K562 (cell line): ENCODE measurements at regions not wholly inside any gene's neighbourhood (a gene's known extent, or its start where the extent isn't known, plus 50 kb on each side); places are given as distances from the start of the nearest gene placed in this dataset.

ENCODE experiments used
- ATAC-seq: fragments of 200-7000 bp; cut with Tn5 transposase; 3 replicates; pipeline ENCODE4 v1.9.1; 2020; ENCODE audit warnings: moderate library complexity
- BruUV-seq: library from RNA; stranded (reverse); fragments of 400-500 nt; replicated peaks from 2 replicates; lab custom pipeline; 2021; lab: Mats Ljungman, UMichigan
- CTCF ChIA-PET: fragments of 300-600 bp; formaldehyde crosslinking; extraction: SDS; loops from one replicate; lab custom pipeline; 2021; ENCODE audit warnings: low intra/inter-chr PET ratio; lab: Yijun Ruan, JAX
- POLR2A ChIA-PET: fragments of 300-600, 350-650 bp; sonication (Branson Sonifier 250); formaldehyde crosslinking; extraction: SDS; loops from one replicate; lab custom pipeline; 2021; ENCODE audit warnings: antibody characterized with exemption, inconsistent platforms; lab: Yijun Ruan, JAX
- DNase-seq, 4 experiments: peaks; one replicate each; pipeline versions ENCODE4 v3.0.0 to v3.0.0-alpha.2; 2011 to 2018; ENCODE audit warnings: low spot score in 3 of 4, mixed read lengths in 3 of 4; ENCODE audit errors: extremely low read depth in 1 of 4
- FAIRE-seq: peaks from 2 replicates; lab custom pipeline; 2011; peaks lifted over from hg19 to GRCh38; lab: Jason Lieb, UNC
- H2AFZ ChIP-seq: 2 replicates; pipeline ENCODE4 v1.6.0; 2011; ENCODE audit warnings: low read depth, low read length, control low read depth, inconsistent platforms
- H3K27ac ChIP-seq: fragments of 200-600 bp; 3 replicates; pipeline ENCODE4 v1.8.0; 2011; ENCODE audit warnings: low read depth, mild to moderate bottlenecking, control low read depth, inconsistent platforms, low read length, moderate library complexity, mixed read lengths; ENCODE audit errors: extremely low read depth
- H3K27me3 ChIP-seq, 2 experiments: fragments of 300-600 bp in 1 of 2; 2 replicates in 1 of 2; 3 replicates in 1 of 2; pipeline versions ENCODE4 v1.6.0 to v1.8.0; 2011; ENCODE audit warnings: inconsistent platforms in 2 of 2, low read length in 2 of 2, mild to moderate bottlenecking in 1 of 2, mixed read lengths in 1 of 2, moderate library complexity in 1 of 2; ENCODE audit not compliant: control insufficient read depth in 2 of 2, insufficient read depth in 2 of 2
- H3K36me3 ChIP-seq: fragments of 300-600 bp; 3 replicates; pipeline ENCODE4 v1.8.0; 2011; ENCODE audit warnings: mild to moderate bottlenecking, low read length, inconsistent platforms; ENCODE audit not compliant: control insufficient read depth, insufficient read depth
- H3K4me1 ChIP-seq, 2 experiments: fragments of 200-600 bp in 1 of 2; replicated peaks in 1 of 2; 2 replicates in 1 of 2; 3 replicates in 1 of 2; pipeline versions ENCODE4 v1.5.1 to v1.8.0; 2011; ENCODE audit warnings: inconsistent platforms in 2 of 2, low read length in 2 of 2, mild to moderate bottlenecking in 1 of 2, mixed read lengths in 1 of 2, moderate library complexity in 1 of 2; ENCODE audit not compliant: control insufficient read depth in 2 of 2, insufficient read depth in 2 of 2
- H3K4me2 ChIP-seq: 2 replicates; pipeline ENCODE4 v1.6.1; 2011; ENCODE audit warnings: low read length, control low read depth, inconsistent platforms, mixed read lengths; ENCODE audit not compliant: insufficient read depth
- H3K4me3 ChIP-seq: fragments of 200-600 bp; sonication (generic), shearing (Covaris generic); 2 replicates; pipeline ENCODE4 v1.5.1; 2016; ENCODE audit warnings: control low read depth, inconsistent platforms
- H3K79me2 ChIP-seq: fragments of 200-600 bp; 3 replicates; pipeline ENCODE4 v1.8.0; 2011; ENCODE audit warnings: low read length, inconsistent platforms; ENCODE audit not compliant: control insufficient read depth, insufficient read depth
- H3K9ac ChIP-seq, 2 experiments: 2 replicates each; pipeline versions ENCODE4 v1.6.0 to v1.6.1; 2011; ENCODE audit warnings: low read depth in 2 of 2, low read length in 2 of 2, control low read depth in 1 of 2, inconsistent platforms in 1 of 2, mild to moderate bottlenecking in 1 of 2, mixed read lengths in 1 of 2; ENCODE audit not compliant: insufficient read depth in 1 of 2
- H3K9me1 ChIP-seq: one replicate; pipeline ENCODE4 v1.6.0; 2011; ENCODE audit warnings: inconsistent platforms, mild to moderate bottlenecking, low read length, moderate library complexity; ENCODE audit not compliant: control insufficient read depth, insufficient read depth
- H3K9me3 ChIP-seq: replicated peaks from 2 replicates; pipeline ENCODE4 v1.5.1; 2011; ENCODE audit warnings: low read depth, low read length, inconsistent platforms; ENCODE audit not compliant: control insufficient read depth, insufficient read depth
- H4K20me1 ChIP-seq: replicated peaks from 2 replicates; pipeline ENCODE4 v1.6.1; 2011; ENCODE audit warnings: low read length, inconsistent platforms, mixed read lengths; ENCODE audit not compliant: control insufficient read depth, insufficient read depth
- BCOR ChIP-seq: fragments of 450-650 bp; IDR thresholded peaks from 2 replicates; pipeline ENCODE4 v1.6.1; 2016
- BRD4 ChIP-seq: fragments of 200-600 bp; sonication (generic); IDR thresholded peaks from 2 replicates; pipeline ENCODE4 v1.6.1; 2017; ENCODE audit warnings: inconsistent platforms
- ELF4 ChIP-seq: fragments of 450-650 bp; formaldehyde crosslinking; IDR thresholded peaks from 2 replicates; pipeline ENCODE4 v1.4.0; 2022; ENCODE audit warnings: missing genetic modification characterization
- GABPA ChIP-seq: fragments of 200-800 bp; sonication (Bioruptor generic); conservative IDR thresholded peaks from 2 replicates; pipeline ENCODE4 v1.6.1; 2016; ENCODE audit warnings: low read depth, missing genetic modification characterization, missing compliant biosample characterization
- HDAC2 ChIP-seq: fragments of 450-650 bp; IDR thresholded peaks from 2 replicates; pipeline ENCODE4 v1.6.1; 2016; ENCODE audit warnings: mild to moderate bottlenecking
- MTA2 ChIP-seq: fragments of 450-650 bp; IDR thresholded peaks from 2 replicates; pipeline ENCODE4 v1.6.1; 2016; ENCODE audit warnings: low read depth
- NFRKB ChIP-seq: fragments of 450-650 bp; IDR thresholded peaks from 2 replicates; pipeline ENCODE4 v1.6.1; 2016; ENCODE audit warnings: low read depth
- POLR2A ChIP-seq: fragments of 450-650 bp; conservative IDR thresholded peaks from 2 replicates; pipeline ENCODE4 v1.6.1; 2016
- RAD51 ChIP-seq: fragments of 450-650 bp; IDR thresholded peaks from 2 replicates; pipeline ENCODE4 v1.7.1; 2016; ENCODE audit warnings: low read depth, mild to moderate bottlenecking, borderline replicate concordance
- SETDB1 ChIP-seq: IDR thresholded peaks from one replicate; pipeline ENCODE4 v1.6.1; 2012; ENCODE audit warnings: low read length, control low read depth, inconsistent platforms
- SPI1 ChIP-seq: IDR thresholded peaks from 2 replicates; pipeline ENCODE4 v1.6.1; 2011; ENCODE audit warnings: low read depth, low read length, control low read depth, borderline replicate concordance
- TGIF2 ChIP-seq: sonication (generic); formaldehyde crosslinking; IDR thresholded peaks from 2 replicates; pipeline ENCODE4 v1.8.1; 2022; ENCODE audit warnings: mild to moderate bottlenecking, missing genetic modification reagents, moderate library complexity
- U2AF1 ChIP-seq: fragments of 200-400 bp; formaldehyde crosslinking; optimal IDR thresholded peaks from 2 replicates; pipeline ENCODE3; 2017; ENCODE audit warnings: mild to moderate bottlenecking, low read depth, low read length, moderate library complexity
- ZBTB7A ChIP-seq: IDR thresholded peaks from 2 replicates; pipeline ENCODE4 v1.6.1; 2011; ENCODE audit warnings: low read depth, mild to moderate bottlenecking, low read length, moderate library complexity, borderline replicate concordance; ENCODE audit not compliant: control insufficient read depth
- ZFP1 ChIP-seq: fragments of 450-650 bp; formaldehyde crosslinking; IDR thresholded peaks from 2 replicates; pipeline ENCODE4 v1.4.0; 2020; ENCODE audit warnings: mild to moderate bottlenecking, mixed read lengths
- ZNF184 ChIP-seq: sonication (generic); formaldehyde crosslinking; IDR thresholded peaks from 2 replicates; pipeline ENCODE4 v1.5.0; 2020; ENCODE audit warnings: missing genetic modification reagents
- ZNF239 ChIP-seq: fragments of 250-450 bp; sonication (Bioruptor Pico); IDR thresholded peaks from 2 replicates; pipeline ENCODE4 v1.4.0; 2020; ENCODE audit warnings: mild to moderate bottlenecking
- ZNF75A ChIP-seq: fragments of 450-650 bp; formaldehyde crosslinking; IDR thresholded peaks from 2 replicates; pipeline ENCODE4 v1.4.0; 2020; ENCODE audit warnings: mild to moderate bottlenecking
- WGBS: fragments of 100-300 bp; shearing (Covaris generic); methylation state at CpG from one replicate; pipeline ENCODE4 v1.1.6; 2016; ENCODE audit warnings: low coverage, mixed read lengths; ENCODE audit not compliant: insufficient coverage; ENCODE audit errors: missing lambda C conversion rate; 5-methylcytosine and 5-hydroxymethylcytosine counted together
- in situ Hi-C: fragments of 300-500 bp; cut with MboI; formaldehyde crosslinking; loops from 4 replicates; pipeline ENCODE4 v1.15.0; 2018; ENCODE audit warnings: inconsistent platforms, mixed read lengths
- intact Hi-C: fragments of 100-400 bp; cut with micrococcal nuclease; formaldehyde crosslinking; loops from 2 replicates; pipeline ENCODE4 v1.14.2; 2022
- TF ChIP-seq, protein P1 (sequence below): fragments of 250-450 bp; sonication (Bioruptor Pico); IDR thresholded peaks from 2 replicates; pipeline ENCODE4 v1.9.0; 2021; ENCODE audit warnings: mild to moderate bottlenecking
- TF ChIP-seq, protein P2 (sequence below): fragments of 450-650 bp; formaldehyde crosslinking; IDR thresholded peaks from 2 replicates; pipeline ENCODE4 v1.4.0; 2022; ENCODE audit warnings: missing genetic modification characterization

GRCh38 chrX:43315622-43316021 is 340.5 kb upstream of the MAOA start:
- no peak for DNase-seq
- Histone ChIP-seq H3K9me3 (no peaks in the 10 kb centered on the region), H3K4me1 (no peaks in the 10 kb centered on the region), H3K9ac (no peak overlapping the region), H3K27ac (no peak overlapping the region), H3K27me3 (no peaks in the 10 kb centered on the region), H3K9me1 (no peaks in the 10 kb centered on the region), H3K4me3 (no peak overlapping the region), H3K36me3 (no peaks in the 10 kb centered on the region), H3K79me2 (no peaks in the 10 kb centered on the region), H2AFZ (no peak overlapping the region), H4K20me1 (no peaks in the 10 kb centered on the region), H3K4me2 (no peak overlapping the region)
- CTCF ChIA-PET: no interaction called here
- intact Hi-C loops (no loop called here), in situ Hi-C loops (no loop called here)
- POLR2A ChIA-PET: no interaction called here
- BruUV-seq: no TSS peak
- no peak for FAIRE-seq
- WGBS: 23% methylated on average over 4 of the region's 4 CpGs
- TF ChIP-seq ZNF184 (CRISPR knock-in tag) (no peak), POLR2A (no peak), ZNF75A (no peak), SPI1 (no peak), BCOR (no peak), NFRKB (no peak), ELF4 (no peak), RAD51 (no peak), GABPA (no peak), BRD4 (no peak), MTA2 (no peak), TGIF2 (CRISPR knock-in tag) (no peak), ZBTB7A (no peak), SETDB1 (no peak), HDAC2 (no peak), ZFP1 (CRISPR knock-in tag) (no peak), U2AF1 (no peak), ZNF239 (CRISPR knock-in tag) (no peak)
- TF ChIP-seq, protein P1, sequence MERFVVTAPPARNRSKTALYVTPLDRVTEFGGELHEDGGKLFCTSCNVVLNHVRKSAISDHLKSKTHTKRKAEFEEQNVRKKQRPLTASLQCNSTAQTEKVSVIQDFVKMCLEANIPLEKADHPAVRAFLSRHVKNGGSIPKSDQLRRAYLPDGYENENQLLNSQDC (CRISPR knock-in tag): no peak
- TF ChIP-seq, protein P2, sequence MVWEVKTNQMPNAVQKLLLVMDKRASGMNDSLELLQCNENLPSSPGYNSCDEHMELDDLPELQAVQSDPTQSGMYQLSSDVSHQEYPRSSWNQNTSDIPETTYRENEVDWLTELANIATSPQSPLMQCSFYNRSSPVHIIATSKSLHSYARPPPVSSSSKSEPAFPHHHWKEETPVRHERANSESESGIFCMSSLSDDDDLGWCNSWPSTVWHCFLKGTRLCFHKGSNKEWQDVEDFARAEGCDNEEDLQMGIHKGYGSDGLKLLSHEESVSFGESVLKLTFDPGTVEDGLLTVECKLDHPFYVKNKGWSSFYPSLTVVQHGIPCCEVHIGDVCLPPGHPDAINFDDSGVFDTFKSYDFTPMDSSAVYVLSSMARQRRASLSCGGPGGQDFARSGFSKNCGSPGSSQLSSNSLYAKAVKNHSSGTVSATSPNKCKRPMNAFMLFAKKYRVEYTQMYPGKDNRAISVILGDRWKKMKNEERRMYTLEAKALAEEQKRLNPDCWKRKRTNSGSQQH: no peak
- ATAC-seq: no peak
